A549 (cell line): ENCODE measurements at regions not wholly inside any gene's neighbourhood (a gene's known extent, or its start where the extent isn't known, plus 50 kb on each side); places are given as distances from the start of the nearest gene placed in this dataset.

Source experiments
- ATAC-seq, 2 experiments: fragments of 200-7000 bp in 1 of 2; fragments of >200 bp in 1 of 2; cut with Nextera tagmentation in 1 of 2; cut with Tn5 transposase in 1 of 2; 3 replicates each; pipeline versions ENCODE4 v1.8.0 to v1.9.1; 2018 to 2020; ENCODE audit warnings: mild to moderate bottlenecking in 1 of 2, moderate library complexity in 1 of 2
- CTCF ChIA-PET: fragments of 300-600 bp; sonication (Branson Sonifier 250); formaldehyde crosslinking; extraction: SDS; loops from one replicate; lab custom pipeline; 2021; ENCODE audit warnings: antibody characterized with exemption, inconsistent platforms; lab: Yijun Ruan, JAX
- POLR2A ChIA-PET: fragments of 350-600 bp; formaldehyde crosslinking; extraction: SDS; loops from one replicate; lab custom pipeline; 2021; ENCODE audit warnings: antibody characterized with exemption, inconsistent platforms; lab: Yijun Ruan, JAX
- DNase-seq, 2 experiments: peaks; one replicate each; pipeline versions ENCODE4 v3.0.0 to v3.0.0-alpha.2; 2011 to 2016; ENCODE audit warnings: low read depth in 1 of 2, low spot score in 1 of 2
- FAIRE-seq: peaks from 2 replicates; lab custom pipeline; 2011; peaks lifted over from hg19 to GRCh38; lab: Jason Lieb, UNC
- H3K27ac ChIP-seq, 2 experiments: fragments of >200 bp; sonication (Bioruptor Twin); formaldehyde crosslinking; 3 replicates each; pipeline ENCODE4 v1.5.1; 2016 to 2017
- H3K4me1 ChIP-seq: fragments of >200 bp; sonication (Bioruptor Twin); formaldehyde crosslinking; 3 replicates; pipeline ENCODE4 v1.6.1; 2016
- H3K4me2 ChIP-seq: fragments of >200 bp; sonication (Bioruptor Twin); formaldehyde crosslinking; 3 replicates; pipeline ENCODE4 v1.6.1; 2016
- H3K4me3 ChIP-seq: fragments of >200 bp; sonication (Bioruptor Twin); formaldehyde crosslinking; 3 replicates; pipeline ENCODE4 v1.5.1; 2016
- H3K9me3 ChIP-seq: fragments of >200 bp; sonication (Bioruptor Twin); formaldehyde crosslinking; 3 replicates; pipeline ENCODE4 v1.6.1; 2016
- CBX2 ChIP-seq: fragments of 200-600 bp; sonication (generic); IDR thresholded peaks from 2 replicates; pipeline ENCODE4 v1.6.1; 2016; ENCODE audit warnings: low read depth, mild to moderate bottlenecking, borderline replicate concordance
- CHD2 ChIP-seq: fragments of 150-350 bp; IDR thresholded peaks from 2 replicates; pipeline ENCODE4 v1.6.1; 2014; ENCODE audit warnings: low read length; ENCODE audit not compliant: partially characterized antibody
- ELK1 ChIP-seq: fragments of 150-350 bp; IDR thresholded peaks from 2 replicates; pipeline ENCODE4 v1.6.1; 2014; ENCODE audit warnings: low read depth, mild to moderate bottlenecking, low read length
- FOSL2 ChIP-seq, 2 experiments: fragments of 450-650 bp in 1 of 2; fragments of >200 bp in 1 of 2; sonication (Bioruptor Twin) in 1 of 2; formaldehyde crosslinking; IDR thresholded peaks; 2 replicates each; pipeline versions ENCODE4 v1.5.0 to v1.6.1; 2016 to 2020; ENCODE audit warnings: mild to moderate bottlenecking in 1 of 2, moderate library complexity in 1 of 2
- FOXS1 ChIP-seq: fragments of 250-450 bp; sonication (Bioruptor Pico); IDR thresholded peaks from 2 replicates; pipeline ENCODE4 v1.5.0; 2020; ENCODE audit warnings: mild to moderate bottlenecking, moderate library complexity
- HOXA7 ChIP-seq: fragments of 250-450 bp; sonication (Bioruptor Pico); IDR thresholded peaks from 2 replicates; pipeline ENCODE4 v1.5.0; 2020; ENCODE audit warnings: mild to moderate bottlenecking, moderate library complexity
- HOXB13 ChIP-seq: fragments of 250-450 bp; sonication (Bioruptor Pico); IDR thresholded peaks from 2 replicates; pipeline ENCODE4 v1.5.0; 2020; ENCODE audit warnings: low read depth, mild to moderate bottlenecking, moderate library complexity
- HOXB5 ChIP-seq: fragments of 250-450 bp; sonication (Bioruptor Pico); IDR thresholded peaks from 2 replicates; pipeline ENCODE4 v1.5.0; 2020; ENCODE audit warnings: mild to moderate bottlenecking, moderate library complexity
- JUNB ChIP-seq: fragments of >200 bp; sonication (Bioruptor Twin); formaldehyde crosslinking; IDR thresholded peaks from 2 replicates; pipeline ENCODE4 v1.6.1; 2016
- PHF8 ChIP-seq: fragments of 200-600 bp; sonication (generic); IDR thresholded peaks from 2 replicates; pipeline ENCODE4 v1.6.1; 2016; ENCODE audit warnings: low read depth, mild to moderate bottlenecking, antibody characterized with exemption, moderate library complexity, borderline replicate concordance
- POLR2A ChIP-seq: IDR thresholded peaks from 2 replicates; pipeline ENCODE4 v1.6.1; 2012; ENCODE audit warnings: mild to moderate bottlenecking, low read length
- RAD21 ChIP-seq, 2 experiments: fragments of >200 bp in 1 of 2; sonication (Bioruptor Twin) in 1 of 2; formaldehyde crosslinking in 1 of 2; IDR thresholded peaks in 1 of 2; conservative IDR thresholded peaks in 1 of 2; 2 replicates in 1 of 2; 3 replicates in 1 of 2; pipeline ENCODE4 v1.6.1; 2012 to 2018; ENCODE audit warnings: inconsistent platforms in 1 of 2
- RCOR1 ChIP-seq: fragments of 150-350 bp; IDR thresholded peaks from 2 replicates; pipeline ENCODE4 v1.6.1; 2014; ENCODE audit warnings: antibody characterized with exemption, low read length, low read depth
- RFX5 ChIP-seq: fragments of 450-650 bp; IDR thresholded peaks from 2 replicates; pipeline ENCODE4 v1.7.1; 2014; ENCODE audit warnings: antibody characterized with exemption, mild to moderate bottlenecking, moderate library complexity
- SREBF2 ChIP-seq: fragments of 450-650 bp; IDR thresholded peaks from 2 replicates; pipeline ENCODE4 v1.6.1; 2014; ENCODE audit warnings: mild to moderate bottlenecking, moderate library complexity
- TFCP2L1 ChIP-seq: fragments of 250-450 bp; sonication (Bioruptor Pico); IDR thresholded peaks from 2 replicates; pipeline ENCODE4 v1.5.0; 2021; ENCODE audit warnings: mild to moderate bottlenecking
- ZNF302 ChIP-seq: fragments of 250-450 bp; sonication (Bioruptor Pico); IDR thresholded peaks from 2 replicates; pipeline ENCODE4 v1.9.0; 2021; ENCODE audit warnings: inconsistent platforms, mild to moderate bottlenecking, moderate library complexity
- ZSCAN20 ChIP-seq: fragments of 250-450 bp; sonication (Bioruptor Pico); IDR thresholded peaks from 2 replicates; pipeline ENCODE4 v1.8.0; 2022; ENCODE audit warnings: mild to moderate bottlenecking, moderate library complexity
- WGBS: methylation state at CpG from one replicate; pipeline ENCODE4 v1.1.6; 2017; ENCODE audit errors: missing lambda C conversion rate; 5-methylcytosine and 5-hydroxymethylcytosine counted together
- TF ChIP-seq, protein P1 (sequence below): fragments of >200 bp; sonication (Bioruptor Twin); formaldehyde crosslinking; IDR thresholded peaks from 3 replicates; pipeline ENCODE4 v1.6.1; 2016
- TF ChIP-seq, protein P2 (sequence below): fragments of >200 bp; sonication (Bioruptor Twin); formaldehyde crosslinking; IDR thresholded peaks from 3 replicates; pipeline ENCODE4 v1.5.1; 2016
- TF ChIP-seq, protein P3 (sequence below): IDR thresholded peaks from 2 replicates; pipeline ENCODE4 v1.6.1; 2012; ENCODE audit warnings: low read depth, borderline replicate concordance

DNA sequence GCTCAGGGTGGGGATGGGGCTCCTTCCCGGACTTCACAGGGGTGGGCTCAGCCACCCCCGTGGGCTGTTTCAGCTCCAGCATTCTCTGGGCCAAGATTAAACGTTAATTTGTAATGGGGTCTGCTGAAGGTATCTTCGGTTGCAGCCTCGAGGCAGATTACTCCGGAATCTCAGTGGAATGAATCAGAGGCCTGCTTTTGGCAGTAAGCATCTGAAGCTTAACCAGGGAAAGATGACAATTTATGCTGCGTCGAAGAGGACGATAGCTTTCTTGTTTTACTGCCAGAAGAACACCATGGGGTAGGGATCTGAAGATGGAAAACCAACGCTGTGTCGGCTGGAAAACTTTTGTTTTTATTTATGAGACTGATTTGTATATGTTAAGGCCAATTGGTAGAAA lies 129.2 kb upstream of the MSX1 start:
- no peak overlapping the region for H3K27ac ChIP-seq
- ATAC-seq = no peak

DNA sequence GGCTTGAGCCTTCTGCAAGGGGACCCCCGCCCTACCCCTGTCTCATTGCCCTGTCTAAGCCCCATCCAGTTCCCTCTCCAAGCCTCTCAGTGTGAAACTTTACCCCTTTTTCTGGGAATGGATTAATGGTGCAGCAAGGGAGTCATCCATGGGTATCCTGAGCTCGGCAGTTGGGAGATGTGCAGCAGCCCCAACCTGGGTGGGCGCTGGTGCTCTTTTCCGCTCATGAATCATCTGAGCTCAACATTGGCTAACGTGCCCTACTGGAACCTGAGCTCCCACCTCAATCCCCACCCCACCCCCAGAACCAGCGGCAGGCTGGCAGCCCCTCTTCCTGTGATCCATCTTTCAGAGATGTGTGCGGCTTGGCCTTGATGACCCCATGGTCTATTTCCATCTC lies 130.3 kb upstream of the MSX1 start:
- Histone ChIP-seq H3K9me3 (peaks cover 8% of the 10 kb centered on the region; the same call in 2 of the 3 replicates), H3K4me1 (no peaks in the 10 kb centered on the region), H3K4me3 (no peak overlapping the region), H3K27ac (no peak overlapping the region), H3K4me2 (no peak overlapping the region)
- no peak for FAIRE-seq
- no peak for DNase-seq
- TF ChIP-seq ZSCAN20 (CRISPR knock-in tag) = no peak
- TF ChIP-seq FOXS1 = no peak
- TF ChIP-seq RFX5 = no peak
- TF ChIP-seq, protein P1, sequence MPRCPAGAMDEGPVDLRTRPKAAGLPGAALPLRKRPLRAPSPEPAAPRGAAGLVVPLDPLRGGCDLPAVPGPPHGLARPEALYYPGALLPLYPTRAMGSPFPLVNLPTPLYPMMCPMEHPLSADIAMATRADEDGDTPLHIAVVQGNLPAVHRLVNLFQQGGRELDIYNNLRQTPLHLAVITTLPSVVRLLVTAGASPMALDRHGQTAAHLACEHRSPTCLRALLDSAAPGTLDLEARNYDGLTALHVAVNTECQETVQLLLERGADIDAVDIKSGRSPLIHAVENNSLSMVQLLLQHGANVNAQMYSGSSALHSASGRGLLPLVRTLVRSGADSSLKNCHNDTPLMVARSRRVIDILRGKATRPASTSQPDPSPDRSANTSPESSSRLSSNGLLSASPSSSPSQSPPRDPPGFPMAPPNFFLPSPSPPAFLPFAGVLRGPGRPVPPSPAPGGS = no peak
- TF ChIP-seq ELK1 = no peak
- TF ChIP-seq SREBF2 = no peak
- no peak for TF ChIP-seq JUNB
- TF ChIP-seq CHD2 = no peak
- no peak for ATAC-seq
- POLR2A ChIA-PET = no interaction called here
- CTCF ChIA-PET = no interaction called here
- WGBS = 20% methylated on average over 7 of the region's 7 CpGs

More for the DNA sequence above, 129.2 kb upstream of the MSX1 start:
- TF ChIP-seq RAD21 (conservative IDR thresholded peaks at IDR 0.05 in 1 of 2, IDR thresholded peaks at IDR 0.05 in 1 of 2) (no peak), HOXB13 (CRISPR knock-in tag) (no peak), TFCP2L1 (CRISPR knock-in tag) (no peak), FOSL2 (IDR thresholded peaks at IDR 0.05) (no peak), FOSL2 (CRISPR knock-in tag; IDR thresholded peaks at IDR 0.05) (no peak), PHF8 (no peak), CBX2 (no peak), ZSCAN20 (CRISPR knock-in tag) (no peak), HOXA7 (CRISPR knock-in tag) (no peak)
- TF ChIP-seq, protein P2, sequence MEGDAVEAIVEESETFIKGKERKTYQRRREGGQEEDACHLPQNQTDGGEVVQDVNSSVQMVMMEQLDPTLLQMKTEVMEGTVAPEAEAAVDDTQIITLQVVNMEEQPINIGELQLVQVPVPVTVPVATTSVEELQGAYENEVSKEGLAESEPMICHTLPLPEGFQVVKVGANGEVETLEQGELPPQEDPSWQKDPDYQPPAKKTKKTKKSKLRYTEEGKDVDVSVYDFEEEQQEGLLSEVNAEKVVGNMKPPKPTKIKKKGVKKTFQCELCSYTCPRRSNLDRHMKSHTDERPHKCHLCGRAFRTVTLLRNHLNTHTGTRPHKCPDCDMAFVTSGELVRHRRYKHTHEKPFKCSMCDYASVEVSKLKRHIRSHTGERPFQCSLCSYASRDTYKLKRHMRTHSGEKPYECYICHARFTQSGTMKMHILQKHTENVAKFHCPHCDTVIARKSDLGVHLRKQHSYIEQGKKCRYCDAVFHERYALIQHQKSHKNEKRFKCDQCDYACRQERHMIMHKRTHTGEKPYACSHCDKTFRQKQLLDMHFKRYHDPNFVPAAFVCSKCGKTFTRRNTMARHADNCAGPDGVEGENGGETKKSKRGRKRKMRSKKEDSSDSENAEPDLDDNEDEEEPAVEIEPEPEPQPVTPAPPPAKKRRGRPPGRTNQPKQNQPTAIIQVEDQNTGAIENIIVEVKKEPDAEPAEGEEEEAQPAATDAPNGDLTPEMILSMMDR = no peak
- H3K4me1 ChIP-seq = no peaks in the 10 kb centered on the region
- ChIA-PET POLR2A (no interaction called here), CTCF (no interaction called here)
- DNase-seq = no peak
- no peak for FAIRE-seq
- H3K4me2 ChIP-seq = no peak overlapping the region
- peaks cover 8% of the 10 kb centered on the region; the same call in 2 of the 3 replicates for H3K9me3 ChIP-seq
- no peak overlapping the region for H3K4me3 ChIP-seq
- WGBS = 45% methylated on average over 9 of the region's 11 CpGs

DNA sequence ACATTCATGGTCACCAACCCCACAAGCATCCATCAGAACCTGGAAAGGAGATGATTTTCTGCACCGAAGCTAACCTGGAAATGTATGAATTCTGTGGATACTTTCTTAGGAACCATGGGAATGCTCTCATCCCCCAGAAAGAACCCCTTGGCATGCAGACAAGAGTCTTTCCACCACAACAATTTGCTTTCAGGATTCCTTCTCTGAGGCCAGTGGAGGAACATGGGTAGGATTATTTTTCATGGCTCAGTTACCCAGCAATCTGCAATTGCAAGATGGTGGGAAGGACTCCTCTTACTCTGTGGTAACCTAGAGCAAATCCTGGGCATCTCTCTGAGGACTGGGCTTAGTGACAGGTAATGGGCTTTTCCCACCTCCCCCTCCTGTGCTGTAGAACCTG lies 131.9 kb upstream of the MSX1 start:
- WGBS = 0% methylated on average over 1 of the region's 1 CpG
- no peak for DNase-seq
- Histone ChIP-seq H3K27ac (no peak overlapping the region), H3K4me1 (no peaks in the 10 kb centered on the region), H3K4me3 (no peak overlapping the region), H3K9me3 (peaks cover 8% of the 10 kb centered on the region; the same call in 2 of the 3 replicates), H3K4me2 (no peak overlapping the region)
- CTCF ChIA-PET = no interaction called here
- POLR2A ChIA-PET = no interaction called here
- FAIRE-seq = no peak
- ATAC-seq = no peak
- TF ChIP-seq HOXB5 (CRISPR knock-in tag) (no peak), POLR2A (no peak), RCOR1 (no peak), ZNF302 (CRISPR knock-in tag) (no peak), TFCP2L1 (CRISPR knock-in tag) (no peak), RAD21 (conservative IDR thresholded peaks at IDR 0.05 in 1 of 2, IDR thresholded peaks at IDR 0.05 in 1 of 2) (no peak), ELK1 (no peak)
- TF ChIP-seq, protein P3, sequence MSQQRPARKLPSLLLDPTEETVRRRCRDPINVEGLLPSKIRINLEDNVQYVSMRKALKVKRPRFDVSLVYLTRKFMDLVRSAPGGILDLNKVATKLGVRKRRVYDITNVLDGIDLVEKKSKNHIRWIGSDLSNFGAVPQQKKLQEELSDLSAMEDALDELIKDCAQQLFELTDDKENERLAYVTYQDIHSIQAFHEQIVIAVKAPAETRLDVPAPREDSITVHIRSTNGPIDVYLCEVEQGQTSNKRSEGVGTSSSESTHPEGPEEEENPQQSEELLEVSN = no peak
- TF ChIP-seq, protein P2 = no peak
